ACC112 (cell line): ENCODE measurements at regions not wholly inside any gene's neighbourhood (a gene's known extent, or its start where the extent isn't known, plus 50 kb on each side); places are given as distances from the start of the nearest gene placed in this dataset.

ENCODE experiments used
- H2AFZ ChIP-seq: fragments of 200-600 bp; sonication (generic); one replicate; pipeline ENCODE4 v1.6.0; 2017; ENCODE audit warnings: antibody characterized with exemption, low read length; ENCODE audit not compliant: unreplicated experiment
- H3K27ac ChIP-seq: fragments of 200-600 bp; sonication (generic); 2 replicates; pipeline ENCODE4 v1.5.1; 2014; ENCODE audit warnings: low read depth, mild to moderate bottlenecking, antibody characterized with exemption, low read length, moderate library complexity
- H3K27me3 ChIP-seq: fragments of 200-600 bp; sonication (generic); 2 replicates; pipeline ENCODE4 v1.6.1; 2014; ENCODE audit warnings: mild to moderate bottlenecking, antibody characterized with exemption, low read length, moderate library complexity, mixed read lengths; ENCODE audit not compliant: insufficient read depth
- H3K36me3 ChIP-seq: fragments of 200-600 bp; sonication (generic); 2 replicates; pipeline ENCODE4 v1.6.1; 2016; ENCODE audit warnings: mild to moderate bottlenecking, antibody characterized with exemption, low read length, moderate library complexity, mixed read lengths; ENCODE audit not compliant: insufficient read depth
- H3K4me1 ChIP-seq: fragments of 200-600 bp; sonication (generic); one replicate; pipeline ENCODE4 v1.6.1; 2016; ENCODE audit warnings: low read length, mixed read lengths; ENCODE audit not compliant: insufficient read depth, unreplicated experiment, control insufficient read depth
- H3K4me3 ChIP-seq: fragments of 200-600 bp; sonication (generic); 2 replicates; pipeline ENCODE4 v1.5.1; 2014; ENCODE audit warnings: mild to moderate bottlenecking, low read depth, low read length
- H3K79me2 ChIP-seq: fragments of 200-600 bp; sonication (generic); one replicate; pipeline ENCODE4 v1.6.0; 2016; ENCODE audit warnings: low read length; ENCODE audit not compliant: control insufficient read depth, unreplicated experiment, insufficient read depth

GRCh38 chr14:30115756-30116155 is 188.1 kb upstream of the PRKD1 start:
- Histone ChIP-seq H3K27me3 (no peaks in the 10 kb centered on the region), H3K27ac (no peak overlapping the region), H3K4me1 (no peaks in the 10 kb centered on the region), H3K4me3 (no peak overlapping the region), H3K79me2 (no peaks in the 10 kb centered on the region), H2AFZ (no peak overlapping the region), H3K36me3 (no peaks in the 10 kb centered on the region)

DNA sequence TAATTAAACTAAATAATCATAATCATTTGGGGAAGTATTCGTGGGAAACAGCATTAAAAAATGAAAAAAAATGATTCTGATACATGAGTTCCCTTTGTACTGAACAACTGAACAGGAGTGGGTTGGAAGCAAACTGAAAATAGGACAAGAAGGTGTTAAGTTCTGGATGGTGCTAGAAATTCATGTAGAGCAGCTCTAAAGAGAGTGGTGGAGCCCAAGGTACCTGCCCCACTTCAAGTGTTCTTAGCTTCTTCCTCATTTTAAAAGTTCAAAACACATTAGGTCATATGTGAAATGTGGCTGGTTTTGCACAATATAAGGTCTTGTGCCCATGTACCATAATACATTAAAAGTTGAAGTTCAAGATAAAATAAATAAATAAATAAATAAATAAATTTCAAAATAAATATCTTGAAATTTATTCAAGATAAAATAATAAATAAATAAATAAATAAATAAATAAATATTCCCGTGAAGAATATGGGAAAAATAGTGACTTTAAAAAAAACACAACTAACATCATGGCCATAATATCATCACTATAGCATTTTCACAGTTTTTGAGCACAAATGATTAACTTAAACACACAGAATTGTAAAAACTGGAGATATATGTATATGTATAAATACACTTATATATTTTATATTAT is 191.5 kb upstream of the PRKD1 start:
- no peaks in the 10 kb centered on the region for H3K79me2 ChIP-seq
- H3K4me3 ChIP-seq, result no peak overlapping the region
- no peaks in the 10 kb centered on the region for H3K27me3 ChIP-seq

DNA sequence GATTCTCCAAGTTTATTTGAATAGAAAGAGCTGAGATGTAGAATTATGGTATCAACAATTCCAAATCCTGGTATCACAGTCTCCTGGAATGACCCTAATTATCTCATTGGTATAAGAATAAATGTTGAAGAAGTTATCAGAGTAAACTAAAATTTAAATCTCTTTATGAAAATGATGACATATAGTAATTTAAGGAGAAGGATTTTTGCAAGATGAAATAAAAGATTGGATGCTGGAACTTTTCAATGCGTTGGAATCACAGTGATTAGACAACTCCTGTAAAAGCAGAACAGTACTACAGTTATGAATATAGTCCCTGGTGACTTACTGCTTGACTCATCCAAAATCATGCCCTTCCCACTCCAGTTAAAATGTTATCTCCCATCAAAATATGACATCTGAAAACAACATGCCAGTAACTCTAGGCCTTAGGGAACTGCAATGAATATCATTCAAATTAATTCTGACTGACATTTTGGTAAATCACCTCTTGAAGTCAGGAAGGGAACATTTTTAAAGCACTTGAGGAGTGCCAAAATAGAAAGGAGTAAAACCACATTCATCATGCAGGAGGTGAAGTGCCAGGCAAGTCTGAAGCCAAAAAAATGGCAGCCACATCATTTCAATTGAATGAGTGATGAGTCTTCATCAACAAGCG is 197.8 kb upstream of the PRKD1 start:
- H2AFZ ChIP-seq, result no peak overlapping the region
- no peaks in the 10 kb centered on the region for H3K79me2 ChIP-seq
- H3K27me3 ChIP-seq, result no peaks in the 10 kb centered on the region
- peaks cover 8% of the 10 kb centered on the region for H3K4me1 ChIP-seq
- H3K4me3 ChIP-seq, result no peak overlapping the region
- H3K27ac ChIP-seq, result no peak overlapping the region
- no peaks in the 10 kb centered on the region for H3K36me3 ChIP-seq

More for the DNA sequence above, 191.5 kb upstream of the PRKD1 start:
- Histone ChIP-seq H3K27ac (no peak overlapping the region), H3K4me1 (no peaks in the 10 kb centered on the region), H2AFZ (no peak overlapping the region), H3K36me3 (no peaks in the 10 kb centered on the region)

DNA sequence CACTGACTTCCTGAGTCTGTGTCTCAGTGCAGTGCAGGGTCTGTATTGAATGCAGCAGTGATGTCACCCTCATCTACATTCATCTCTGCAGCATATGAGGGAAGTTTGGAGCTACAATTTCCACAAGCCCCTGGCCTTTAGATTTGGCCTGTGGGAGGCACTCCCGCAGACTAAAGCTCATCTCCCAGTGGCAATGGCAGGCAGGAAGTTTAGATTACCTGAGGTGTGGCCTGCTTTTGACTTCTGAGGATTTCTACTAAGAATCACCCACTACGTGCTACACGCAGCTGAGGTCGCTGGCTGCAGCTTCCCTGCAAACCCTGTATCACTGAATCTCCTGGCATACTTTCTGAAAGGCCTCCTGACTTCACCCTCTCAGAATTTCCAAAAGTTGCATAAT is 202.2 kb upstream of the PRKD1 start:
- H3K27ac ChIP-seq, result no peak overlapping the region
- H3K36me3 ChIP-seq, result no peaks in the 10 kb centered on the region
- peaks cover 8% of the 10 kb centered on the region for H3K4me1 ChIP-seq
- no peak overlapping the region for H3K4me3 ChIP-seq
- no peaks in the 10 kb centered on the region for H3K27me3 ChIP-seq
- H2AFZ ChIP-seq, result no peak overlapping the region
- no peaks in the 10 kb centered on the region for H3K79me2 ChIP-seq

DNA sequence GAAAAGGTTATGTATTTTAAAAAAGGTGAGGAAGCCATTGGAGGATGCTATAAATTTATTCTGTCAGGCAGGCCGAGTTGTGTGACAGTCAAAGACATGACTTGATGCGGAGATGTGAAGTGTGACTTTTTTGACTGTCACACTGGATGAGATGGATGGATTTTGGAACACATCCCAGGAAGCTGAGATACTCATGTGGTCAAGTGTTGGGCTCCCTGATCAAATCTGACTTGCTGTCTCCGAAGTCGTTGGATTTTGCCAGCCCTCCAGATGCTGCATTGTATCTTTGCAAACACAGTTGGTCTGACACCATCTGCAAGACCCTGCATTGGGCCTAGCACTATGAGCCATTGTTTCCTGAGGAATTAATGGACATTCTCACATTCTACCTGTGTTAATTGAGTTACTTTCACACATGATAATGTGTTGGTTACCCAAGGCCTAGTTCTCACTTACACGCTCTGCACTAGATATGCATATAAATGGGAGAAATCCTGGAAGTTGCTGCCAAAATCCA is 204.0 kb upstream of the PRKD1 start:
- Histone ChIP-seq H2AFZ (no peak overlapping the region), H3K4me1 (no peaks in the 10 kb centered on the region)

DNA sequence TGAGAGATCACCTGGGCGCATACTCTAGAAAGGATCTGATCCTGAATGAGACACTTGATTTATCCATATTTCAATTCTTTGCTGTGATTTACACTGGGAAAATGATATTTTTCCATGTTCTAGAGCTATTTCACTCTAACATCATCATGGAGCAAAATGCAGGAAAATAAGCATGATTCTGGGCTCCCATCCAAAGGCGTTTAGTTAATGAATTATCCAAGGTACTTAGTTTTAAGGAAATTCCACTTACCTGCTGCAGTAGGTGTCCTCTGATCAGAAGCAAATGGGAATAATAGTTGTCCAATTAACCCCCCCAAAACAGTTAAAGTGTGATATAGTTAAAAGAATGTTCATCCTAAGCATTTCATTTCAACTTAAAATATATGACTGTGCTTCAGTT is 204.5 kb upstream of the PRKD1 start:
- no peaks in the 10 kb centered on the region for H3K4me1 ChIP-seq
- H2AFZ ChIP-seq, result no peak overlapping the region
- H3K27ac ChIP-seq, result no peak overlapping the region
- no peaks in the 10 kb centered on the region for H3K27me3 ChIP-seq
- no peaks in the 10 kb centered on the region for H3K36me3 ChIP-seq
- no peaks in the 10 kb centered on the region for H3K79me2 ChIP-seq
- H3K4me3 ChIP-seq, result no peak overlapping the region

More for the DNA sequence above, 204.0 kb upstream of the PRKD1 start:
- H3K4me3 ChIP-seq, result no peak overlapping the region
- H3K79me2 ChIP-seq, result no peaks in the 10 kb centered on the region
- no peaks in the 10 kb centered on the region for H3K36me3 ChIP-seq
- no peak overlapping the region for H3K27ac ChIP-seq
- H3K27me3 ChIP-seq, result no peaks in the 10 kb centered on the region

DNA sequence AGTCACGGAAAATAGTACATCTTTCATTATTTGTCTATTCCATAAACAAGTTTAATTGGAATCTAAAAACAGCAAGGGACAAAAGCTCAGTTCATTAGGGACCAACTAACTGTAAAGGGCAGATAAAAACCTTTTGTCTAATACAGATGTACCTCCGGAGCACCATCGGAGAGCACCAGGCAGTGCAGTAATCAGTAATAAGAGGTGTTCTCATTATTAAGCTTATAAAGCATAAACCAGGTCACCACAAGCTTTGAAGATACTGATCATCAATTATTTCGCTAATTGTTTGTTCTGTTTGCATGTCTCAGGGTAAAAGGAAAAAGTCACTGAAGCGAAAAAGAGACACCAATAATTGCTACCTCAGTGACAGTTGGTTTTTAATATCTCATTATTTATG is 207.3 kb upstream of the PRKD1 start:
- no peaks in the 10 kb centered on the region for H3K79me2 ChIP-seq
- no peak overlapping the region for H2AFZ ChIP-seq
- H3K4me3 ChIP-seq, result no peak overlapping the region
- no peaks in the 10 kb centered on the region for H3K36me3 ChIP-seq
- H3K27ac ChIP-seq, result no peak overlapping the region
- no peaks in the 10 kb centered on the region for H3K27me3 ChIP-seq
- H3K4me1 ChIP-seq, result no peaks in the 10 kb centered on the region

DNA sequence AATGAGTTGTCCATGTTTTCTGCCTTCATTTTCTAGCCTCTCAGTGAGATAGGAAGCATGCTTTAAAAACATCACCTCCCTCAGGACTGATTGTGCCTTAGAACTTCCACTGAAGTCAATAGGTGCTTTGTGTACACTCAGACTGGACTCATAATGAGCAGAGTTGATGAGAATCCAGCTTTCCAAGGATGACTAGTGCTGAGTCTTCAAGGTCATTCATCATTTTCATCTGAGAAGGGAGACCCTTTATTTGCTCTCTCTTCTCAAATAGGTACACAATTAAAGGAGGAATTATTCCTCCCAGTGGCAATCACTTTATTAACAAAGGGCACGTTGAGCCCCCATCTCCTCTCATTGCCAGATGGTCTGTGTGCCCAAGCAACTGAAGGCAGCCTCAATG is 210.9 kb upstream of the PRKD1 start:
- no peak overlapping the region for H3K27ac ChIP-seq
- H3K79me2 ChIP-seq, result no peaks in the 10 kb centered on the region
- H3K36me3 ChIP-seq, result no peaks in the 10 kb centered on the region
- H3K27me3 ChIP-seq, result no peaks in the 10 kb centered on the region
- no peak overlapping the region for H2AFZ ChIP-seq
- no peak overlapping the region for H3K4me3 ChIP-seq
- H3K4me1 ChIP-seq, result no peaks in the 10 kb centered on the region

GRCh38 chr14:30142216-30142615 is 214.6 kb upstream of the PRKD1 start:
- Histone ChIP-seq H3K4me3 (no peak overlapping the region), H3K27me3 (no peaks in the 10 kb centered on the region), H3K27ac (no peak overlapping the region), H3K79me2 (peaks cover 4% of the 10 kb centered on the region), H3K36me3 (peaks cover 15% of the 10 kb centered on the region), H2AFZ (no peak overlapping the region), H3K4me1 (no peaks in the 10 kb centered on the region)

DNA sequence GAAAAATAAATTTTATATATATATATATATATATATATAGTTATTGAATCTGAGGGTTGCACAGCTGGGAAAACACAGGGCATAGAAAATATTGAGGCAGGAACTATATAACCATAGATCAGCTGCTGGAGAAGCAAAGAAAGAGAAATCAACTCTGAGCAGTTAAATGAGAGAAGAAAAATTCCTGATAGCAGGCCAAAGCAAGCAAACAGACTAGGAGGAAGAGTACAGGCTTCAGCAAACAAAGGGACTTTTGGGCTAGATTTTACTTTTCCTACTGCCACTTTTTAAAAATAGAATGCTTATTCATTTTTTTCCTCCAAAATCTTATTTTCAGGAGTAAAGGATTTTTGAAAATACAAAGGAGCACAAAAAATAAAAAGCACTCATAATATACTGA is 216.0 kb upstream of the PRKD1 start:
- H3K4me1 ChIP-seq, result no peaks in the 10 kb centered on the region
- no peaks in the 10 kb centered on the region for H3K27me3 ChIP-seq
- peak overlapping the region; percentile 63 for H3K4me3 ChIP-seq
- peak overlapping the region; percentile 19; the same call in 1 of the 2 replicates for H3K27ac ChIP-seq
- H3K36me3 ChIP-seq, result peaks cover 17% of the 10 kb centered on the region
- H2AFZ ChIP-seq, result peak overlapping the region; percentile 96
- H3K79me2 ChIP-seq, result peaks cover 4% of the 10 kb centered on the region

DNA sequence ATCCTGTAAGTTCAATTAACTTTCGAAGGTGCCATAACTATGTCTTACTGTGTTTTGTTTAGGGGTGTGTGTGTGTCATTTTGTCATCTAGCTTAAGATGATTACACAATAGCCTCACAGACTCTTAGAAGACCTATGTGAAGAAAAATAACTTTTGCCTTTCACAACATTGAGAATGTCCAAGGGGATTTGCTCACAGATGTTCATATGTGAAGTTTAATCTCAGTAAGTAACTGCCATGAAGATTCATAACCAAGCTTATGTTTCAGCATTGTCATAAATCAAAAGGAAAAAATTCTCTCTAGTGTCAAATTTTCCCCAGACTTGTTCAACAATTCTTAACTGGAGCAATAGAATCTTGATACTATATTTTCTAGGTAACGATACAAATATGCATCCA is 226.1 kb upstream of the PRKD1 start:
- Histone ChIP-seq H3K27ac (no peak overlapping the region), H3K4me1 (no peaks in the 10 kb centered on the region), H2AFZ (no peak overlapping the region), H3K36me3 (no peaks in the 10 kb centered on the region), H3K79me2 (no peaks in the 10 kb centered on the region), H3K27me3 (no peaks in the 10 kb centered on the region), H3K4me3 (no peak overlapping the region)
